A172 (cell line): ENCODE measurements at regions not wholly inside any gene's neighbourhood (a gene's known extent, or its start where the extent isn't known, plus 50 kb on each side); places are given as distances from the start of the nearest gene placed in this dataset.

Experiments used
- DNase-seq: peaks from one replicate; pipeline ENCODE4 v3.0.0-alpha.2; 2015; ENCODE audit warnings: low spot score

- peak; percentile 32 for DNase-seq
These were observed 144.4 kb downstream of the PTBP2 start for GRCh38 chr1:96865731-96866685.

- no peak for DNase-seq
These were observed 151.2 kb downstream of the PTBP2 start for GRCh38 chr1:96872757-96873156.

DNA sequence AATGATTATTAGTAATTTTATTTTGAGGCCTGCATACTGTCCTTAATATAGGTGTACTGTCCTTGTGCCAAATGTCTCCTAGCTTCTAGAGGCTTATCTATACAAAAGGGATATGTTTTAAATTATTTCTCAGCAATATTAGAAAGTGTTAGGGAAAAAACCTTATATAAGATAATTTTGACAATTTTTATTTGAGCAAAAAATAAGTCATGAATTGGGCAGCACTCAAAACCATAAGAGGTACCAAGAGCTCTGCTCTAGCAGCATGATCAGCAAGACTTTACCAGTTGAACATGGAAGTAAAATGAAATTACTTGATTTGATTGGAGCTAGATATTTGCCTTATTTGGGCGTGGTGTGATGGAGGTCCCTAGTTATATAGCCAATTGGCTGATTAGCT lies 157.1 kb downstream of the PTBP2 start:
- DNase-seq: no peak

DNA sequence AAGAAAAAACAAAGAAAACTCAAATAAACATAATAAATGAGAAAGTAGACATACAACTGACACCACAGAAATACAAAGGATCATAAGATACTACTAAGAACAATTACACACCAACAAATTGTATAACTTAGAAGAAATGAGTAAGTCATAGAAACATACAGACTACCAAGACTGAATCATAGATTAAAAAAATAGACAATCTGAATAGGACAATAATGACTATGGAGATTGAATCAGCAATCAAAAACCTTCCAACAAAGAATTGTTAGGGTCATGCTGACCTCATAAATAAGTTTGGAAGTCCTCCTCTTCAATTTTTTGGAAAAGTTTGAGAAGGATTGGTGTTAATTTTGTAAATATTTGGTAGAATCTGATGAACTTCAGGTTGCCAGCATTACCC lies 159.0 kb downstream of the PTBP2 start:
- no peak for DNase-seq

DNA sequence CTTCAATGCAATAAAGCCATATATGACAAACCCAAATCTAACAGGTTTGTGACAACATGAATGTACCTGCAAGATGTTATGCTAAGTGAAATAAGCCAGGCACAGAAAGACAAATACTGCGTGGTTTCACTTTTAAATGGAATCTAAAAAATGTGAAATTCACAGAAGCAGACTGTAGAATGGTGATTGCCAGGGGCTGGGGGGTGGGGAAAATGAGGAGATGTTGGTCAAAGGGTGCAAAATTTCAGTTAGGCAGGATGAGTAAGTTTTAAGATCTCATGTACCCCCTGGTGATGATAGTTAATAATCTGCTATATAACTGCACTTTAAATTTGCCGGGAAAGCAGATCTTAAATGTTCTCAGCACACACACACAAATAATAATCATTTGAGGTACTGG lies 160.5 kb downstream of the PTBP2 start:
- no peak for DNase-seq

DNA sequence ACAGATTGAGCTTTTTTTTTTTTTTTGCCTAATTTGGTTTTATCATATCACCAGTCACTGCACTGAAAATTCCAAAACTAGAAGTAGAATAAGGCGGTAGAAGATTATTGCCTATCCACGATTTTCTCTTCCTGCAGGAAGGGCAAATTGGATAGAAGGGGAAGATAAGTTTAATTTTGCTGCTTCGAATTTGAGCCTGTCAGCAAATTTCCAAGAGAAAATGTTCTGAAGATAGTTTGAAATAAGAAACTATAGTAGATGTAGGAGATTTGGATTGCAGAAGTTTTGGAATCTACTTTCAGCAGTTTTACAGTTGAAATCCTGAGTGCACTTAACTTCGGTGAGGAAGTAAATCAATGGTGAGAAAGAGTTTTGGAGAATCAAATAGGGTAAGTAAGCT lies 164.9 kb downstream of the PTBP2 start:
- DNase-seq: no peak

GRCh38 chr1:96887501-96887900 lies 165.9 kb downstream of the PTBP2 start:
- no peak for DNase-seq

DNA sequence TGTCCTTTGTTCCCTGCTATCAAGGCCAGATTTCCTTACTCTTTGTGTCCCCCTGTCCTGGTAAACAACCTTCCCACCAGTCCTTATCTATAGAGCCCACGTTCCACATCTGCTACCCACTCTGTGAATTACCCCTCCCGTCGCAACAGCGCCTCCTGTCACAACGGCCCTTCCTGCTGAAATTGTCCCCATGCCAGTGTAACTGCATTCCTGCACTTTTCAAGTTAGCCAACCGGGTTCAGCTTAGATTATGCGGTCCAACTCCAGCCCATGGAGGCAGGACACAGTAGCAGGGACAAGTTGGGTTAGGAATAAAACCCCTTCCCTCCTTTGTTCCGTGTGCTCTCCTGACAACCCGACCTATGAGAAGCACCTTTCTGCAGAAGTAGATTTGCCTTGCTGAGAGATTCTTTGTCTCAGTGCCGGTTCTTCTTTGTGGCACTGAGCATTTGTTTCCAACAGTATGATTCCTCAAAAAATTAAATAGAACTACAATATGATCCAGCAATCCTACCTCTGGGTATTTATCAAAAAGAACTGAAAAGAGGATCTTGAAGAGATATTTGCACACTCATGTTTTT lies 180.3 kb downstream of the PTBP2 start:
- DNase-seq: no peak

DNA sequence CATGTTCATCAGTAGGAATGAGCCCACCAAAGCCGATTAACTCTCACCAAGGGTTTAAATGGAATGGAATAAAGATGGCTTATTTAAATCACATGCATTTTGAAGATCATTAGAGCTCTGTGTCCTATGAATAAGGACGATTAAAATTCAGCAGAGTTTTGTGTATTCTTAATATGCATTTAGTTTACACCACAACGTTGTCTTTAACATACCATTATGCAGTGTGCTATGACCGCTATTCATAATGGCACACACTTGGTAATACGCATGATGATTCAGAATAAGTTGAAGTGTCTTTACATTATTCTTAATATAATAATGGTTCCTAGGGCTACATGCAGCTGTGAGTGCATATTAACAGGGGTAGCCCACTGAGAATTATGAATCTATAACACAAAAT lies 190.7 kb downstream of the PTBP2 start:
- DNase-seq: no peak

GRCh38 chr1:96915701-96916100 lies 194.1 kb downstream of the PTBP2 start:
- DNase-seq: peak; percentile 35

DNA sequence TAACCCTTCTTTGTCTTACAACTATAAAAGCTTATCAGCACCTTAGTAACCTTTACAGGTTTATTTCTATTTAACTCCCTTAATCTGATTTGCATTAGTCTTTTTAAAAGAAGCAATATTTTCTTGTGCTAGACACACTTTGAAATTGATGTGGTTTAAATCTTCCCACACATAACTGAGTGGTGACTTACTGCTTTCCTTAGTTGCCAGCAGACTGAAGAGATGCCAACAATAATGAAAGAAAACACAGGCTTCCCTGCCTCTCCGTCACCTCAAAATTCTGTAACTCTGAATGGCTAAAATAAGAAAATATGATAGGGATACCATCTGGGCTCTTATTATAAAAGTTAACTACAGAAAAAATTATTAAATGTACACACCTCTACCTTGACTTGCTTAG lies 196.8 kb downstream of the PTBP2 start:
- peak; percentile 45 for DNase-seq

- DNase-seq: no peak
These were observed 200.6 kb downstream of the PTBP2 start for GRCh38 chr1:96922181-96922580.

- no peak for DNase-seq
These were observed 202.2 kb downstream of the PTBP2 start for GRCh38 chr1:96923753-96924152.

GRCh38 chr1:96926176-96926575 lies 204.6 kb downstream of the PTBP2 start:
- no peak for DNase-seq

DNA sequence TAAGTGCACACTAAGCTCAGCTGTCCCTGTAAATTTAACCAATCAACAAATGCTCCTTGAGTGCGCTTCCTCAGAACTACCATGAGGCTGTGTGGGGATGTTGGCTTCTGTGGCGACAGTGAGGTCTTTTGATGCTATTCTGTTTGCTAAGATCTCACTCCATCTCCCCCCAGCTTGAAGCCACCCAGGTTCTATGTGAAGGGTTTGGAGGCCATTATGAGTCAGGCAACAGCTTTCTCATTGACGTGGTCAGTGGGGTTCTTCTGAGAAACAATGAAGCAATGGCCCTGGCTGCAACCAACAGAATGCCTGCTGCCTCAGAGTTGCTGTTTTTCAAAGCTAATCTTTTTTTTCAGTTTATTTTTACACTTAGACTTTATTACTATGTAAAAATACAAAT lies 205.5 kb downstream of the PTBP2 start:
- DNase-seq: no peak

- no peak for DNase-seq
These were observed 209.6 kb downstream of the PTBP2 start for GRCh38 chr1:96931136-96931535.

GRCh38 chr1:96934282-96934681 lies 212.7 kb downstream of the PTBP2 start:
- no peak for DNase-seq

DNA sequence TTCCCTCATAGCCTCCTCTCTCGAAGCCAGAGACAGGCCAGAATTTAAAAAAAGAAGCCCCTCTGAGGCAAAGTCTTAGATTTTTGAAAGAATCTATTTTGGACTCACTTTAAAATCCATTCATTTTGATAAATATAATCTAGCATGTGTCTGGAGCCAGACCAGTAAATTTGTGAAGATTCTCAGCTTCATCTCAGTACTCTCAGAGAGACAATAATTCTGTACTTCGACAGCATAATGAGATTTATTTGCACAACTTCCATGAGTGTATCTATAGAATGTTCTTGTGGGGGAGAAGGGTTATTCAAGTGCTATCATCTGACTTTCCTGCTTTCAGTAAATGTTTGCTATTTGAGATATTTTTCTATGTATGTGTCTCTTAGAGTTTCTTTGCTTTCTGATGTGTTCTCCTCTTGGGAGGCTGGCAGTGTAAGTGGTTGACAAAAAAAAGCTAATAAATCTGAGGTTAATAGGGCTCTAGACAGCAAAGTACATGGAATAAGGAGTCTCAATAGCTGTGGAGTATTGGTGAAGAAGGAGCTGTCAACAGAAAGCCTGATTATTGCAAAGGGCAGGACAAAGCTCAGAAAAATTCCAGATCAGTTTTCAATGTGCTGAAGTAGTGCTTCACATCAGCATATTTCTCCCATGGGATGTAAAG lies 223.0 kb downstream of the PTBP2 start:
- no peak for DNase-seq

DNA sequence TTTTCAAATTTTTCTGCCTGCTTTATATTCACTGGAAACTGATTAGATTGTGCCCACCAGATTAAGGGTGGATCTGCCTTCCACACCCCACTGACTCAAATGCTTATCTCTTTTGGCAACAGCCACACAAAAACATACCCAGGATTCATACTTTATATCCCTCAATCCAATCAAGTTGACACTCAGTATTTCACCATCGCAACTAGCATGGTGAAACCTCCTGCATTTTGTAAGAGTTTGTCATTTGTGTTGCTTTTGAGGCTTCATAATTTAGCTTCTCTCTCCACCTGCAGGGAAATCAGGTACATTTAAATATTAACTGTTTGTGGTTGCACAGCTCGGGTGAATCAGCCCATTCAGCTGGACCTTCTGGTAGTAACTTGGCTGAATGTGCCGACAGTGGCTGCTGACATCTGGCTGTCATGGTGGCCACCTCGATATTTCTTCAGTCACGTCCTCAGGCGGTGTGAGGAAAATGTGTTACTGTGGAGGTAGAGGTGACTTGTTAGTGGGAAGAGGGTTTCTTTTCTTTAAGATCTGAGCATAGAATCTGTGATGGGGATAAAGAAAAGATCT lies 224.0 kb downstream of the PTBP2 start:
- DNase-seq: no peak

GRCh38 chr1:96955307-96956012 lies 233.9 kb downstream of the PTBP2 start:
- no peak for DNase-seq

DNA sequence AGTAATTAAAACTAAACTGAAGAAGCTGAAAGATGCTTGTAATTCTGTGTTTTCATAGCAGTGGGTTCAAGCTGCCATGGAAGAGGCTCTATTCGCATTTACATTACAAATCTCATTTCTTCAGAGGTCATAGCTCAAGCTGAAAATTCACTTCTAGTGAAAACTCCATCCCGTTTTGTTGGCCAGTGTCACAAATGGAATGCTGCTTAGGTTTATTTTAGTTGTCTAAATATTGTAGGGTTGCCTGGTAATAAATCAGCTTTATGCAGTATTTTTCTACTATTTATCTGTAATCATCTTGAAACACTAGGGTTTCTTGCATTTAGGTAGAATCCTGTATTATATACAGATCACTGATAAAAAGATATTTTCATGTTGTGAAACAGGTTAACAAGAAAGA lies 240.6 kb downstream of the PTBP2 start:
- no peak for DNase-seq

- DNase-seq: no peak
These were observed 241.2 kb downstream of the PTBP2 start for GRCh38 chr1:96962751-96963211.
